ENCODE measurements at regions not wholly inside any gene's neighbourhood (a gene's known extent, or its start where the extent isn't known, plus 50 kb on each side); places are given as distances from the start of the nearest gene placed in this dataset.
"Not testable (repeated sequence)": the region's sequence is repeated elsewhere in the genome, so short reads cannot be mapped to it uniquely, and the experiment has no call there.

GRCh38 chr7:119300341-119300740, 972.6 kb upstream of the KCND2 start:
- DNase-seq: not testable (repeated sequence)

- DNase-seq: no peak
These were observed 952.7 kb upstream of the KCND2 start for GRCh38 chr7:119320316-119320715.

GRCh38 chr7:119329715-119330114, 943.3 kb upstream of the KCND2 start:
- no peak for DNase-seq

GRCh38 chr7:119335405-119335804, 937.6 kb upstream of the KCND2 start:
- DNase-seq: no peak

- no peak for DNase-seq
These were observed 931.2 kb upstream of the KCND2 start for GRCh38 chr7:119341822-119342221.

GRCh38 chr7:119343289-119343688, 929.7 kb upstream of the KCND2 start:
- DNase-seq: no peak

- no peak for DNase-seq
These were observed 928.5 kb upstream of the KCND2 start for GRCh38 chr7:119344466-119344865.

- no peak for DNase-seq
These were observed 924.5 kb upstream of the KCND2 start for GRCh38 chr7:119348491-119348890.

GRCh38 chr7:119350334-119350733, 922.6 kb upstream of the KCND2 start:
- no peak for DNase-seq

GRCh38 chr7:119351320-119351719, 921.7 kb upstream of the KCND2 start:
- no peak for DNase-seq

- DNase-seq: no peak
These were observed 898.5 kb upstream of the KCND2 start for GRCh38 chr7:119374436-119374835.

- DNase-seq: no peak
These were observed 895.1 kb upstream of the KCND2 start for GRCh38 chr7:119377861-119378260.

- no peak for DNase-seq
These were observed 890.2 kb upstream of the KCND2 start for GRCh38 chr7:119382726-119383125.

- no peak for DNase-seq
These were observed 878.0 kb upstream of the KCND2 start for GRCh38 chr7:119395024-119395423.

GRCh38 chr7:119397156-119397555, 875.8 kb upstream of the KCND2 start:
- DNase-seq: no peak

- no peak for DNase-seq
These were observed 864.4 kb upstream of the KCND2 start for GRCh38 chr7:119408596-119408995.

- DNase-seq: no peak
These were observed 859.6 kb upstream of the KCND2 start for GRCh38 chr7:119413314-119413805.

GRCh38 chr7:119415682-119416081, 857.3 kb upstream of the KCND2 start:
- DNase-seq: no peak

GRCh38 chr7:119421657-119422056, 851.3 kb upstream of the KCND2 start:
- DNase-seq: no peak

GRCh38 chr7:119436882-119437281, 836.1 kb upstream of the KCND2 start:
- no peak for DNase-seq

GRCh38 chr7:119438315-119438714, 834.7 kb upstream of the KCND2 start:
- DNase-seq: no peak

- no peak for DNase-seq
These were observed 833.8 kb upstream of the KCND2 start for GRCh38 chr7:119439192-119439591.

- DNase-seq: no peak
These were observed 820.6 kb upstream of the KCND2 start for GRCh38 chr7:119452401-119452800.

GRCh38 chr7:119465798-119466305, 807.1 kb upstream of the KCND2 start:
- no peak for DNase-seq

GRCh38 chr7:119472408-119473038, 800.5 kb upstream of the KCND2 start:
- no peak for DNase-seq

Data from stimulated activated CD4-positive, alpha-beta T cell treated with anti-CD3 and anti-CD28 coated beads, Interleukin-1b, Interleukin-23, amount 100 ng/mL, for 48 hours (primary cell).